Sigmoid colon (tissue), 6 donors: ENCODE measurements at regions not wholly inside any gene's neighbourhood (a gene's known extent, or its start where the extent isn't known, plus 50 kb on each side); places are given as distances from the start of the nearest gene placed in this dataset.

Experiments
- DNase-seq: peaks from one replicate; pipeline ENCODE4 v3.0.0-alpha.2; 2019
- H3K27ac ChIP-seq, 4 donors: fragments of 200-600 bp; sonication (generic); one replicate each; pipeline ENCODE4 v1.5.1; 2016 to 2019; ENCODE audit warnings: mild to moderate bottlenecking in 1 of 4
- H3K27me3 ChIP-seq, 3 donors: fragments of 200-600 bp; sonication (generic); one replicate each; pipeline ENCODE4 v1.5.1; 2019; ENCODE audit warnings: mild to moderate bottlenecking in 1 of 3
- H3K36me3 ChIP-seq, 4 donors: fragments of 200-600 bp; sonication (generic); one replicate each; pipeline ENCODE4 v1.5.1; 2016 to 2019
- H3K4me1 ChIP-seq, 4 donors: fragments of 200-600 bp; sonication (generic); one replicate each; pipeline ENCODE4 v1.5.1; 2017 to 2019
- H3K4me3 ChIP-seq, 4 donors: fragments of 200-600 bp; sonication (generic); one replicate each; pipeline ENCODE4 v1.5.1; 2017 to 2019; ENCODE audit warnings: mild to moderate bottlenecking in 2 of 4, moderate library complexity in 1 of 4
- H3K9me3 ChIP-seq, 4 donors: fragments of 200-600 bp in 3 of 4; sonication (generic) in 3 of 4; one replicate each; pipeline versions ENCODE4 v1.5.1 to v1.6.1; 2013 to 2019
- CTCF ChIP-seq, 4 experiments: fragments of 450-650 bp in 3 of 4; fragments of 200-600 bp in 1 of 4; IDR thresholded peaks; one replicate each; pipeline ENCODE4 v1.5.1; 2016 to 2019; ENCODE audit warnings: antibody characterized with exemption in 4 of 4, mild to moderate bottlenecking in 3 of 4, moderate library complexity in 2 of 4
- EP300 ChIP-seq, 4 donors: sonication (generic); formaldehyde crosslinking; IDR thresholded peaks; one replicate each; pipeline ENCODE4 v1.6.1; 2017; ENCODE audit warnings: antibody characterized with exemption in 4 of 4
- POLR2A ChIP-seq, 2 donors: fragments of 450-650 bp; IDR thresholded peaks; one replicate each; pipeline ENCODE4 v1.6.1; 2016; ENCODE audit warnings: antibody characterized with exemption in 2 of 2, mild to moderate bottlenecking in 2 of 2, moderate library complexity in 2 of 2
- POLR2AphosphoS5 ChIP-seq, 4 donors: sonication (generic); formaldehyde crosslinking; IDR thresholded peaks; one replicate each; pipeline ENCODE4 v1.6.1; 2017; ENCODE audit warnings: antibody characterized with exemption in 4 of 4
- WGBS, 2 donors: extraction: QIAGEN DNeasy Blood & Tissue Kit; methylation state at CpG; one replicate each; pipeline ENCODE4 v1.1.7; 2013; 5-methylcytosine and 5-hydroxymethylcytosine counted together
- intact Hi-C: fragments of 100-400 bp; cut with DNase I; formaldehyde crosslinking; loops from one replicate; pipeline ENCODE4 v1.15.1; 2023
- donor health status: healthy with polysubstance abuse.
- donor health status: healthy.

GRCh38 chr2:234166531-234166930 is 116.0 kb downstream of the SPP2 start:
- H3K27ac ChIP-seq = no peak overlapping the region
- no peaks in the 10 kb centered on the region for H3K9me3 ChIP-seq
- WGBS, 2 donors = 77 to 91% methylated on average over 3 of the region's 3 CpGs
- no peaks in the 10 kb centered on the region for H3K27me3 ChIP-seq
- H3K4me1 ChIP-seq = no peaks in the 10 kb centered on the region
- DNase-seq = no peak
- no peak overlapping the region for H3K4me3 ChIP-seq
- no peak for TF ChIP-seq POLR2A (IDR thresholded peaks at IDR 0.05)
- no peak for TF ChIP-seq EP300 (IDR thresholded peaks at IDR 0.05)
- no peak for TF ChIP-seq POLR2AphosphoS5 (IDR thresholded peaks at IDR 0.05)
- TF ChIP-seq CTCF (IDR thresholded peaks at IDR 0.05) = no peak
- intact Hi-C loops = no loop called here
- H3K36me3 ChIP-seq = no peaks in the 10 kb centered on the region

DNA sequence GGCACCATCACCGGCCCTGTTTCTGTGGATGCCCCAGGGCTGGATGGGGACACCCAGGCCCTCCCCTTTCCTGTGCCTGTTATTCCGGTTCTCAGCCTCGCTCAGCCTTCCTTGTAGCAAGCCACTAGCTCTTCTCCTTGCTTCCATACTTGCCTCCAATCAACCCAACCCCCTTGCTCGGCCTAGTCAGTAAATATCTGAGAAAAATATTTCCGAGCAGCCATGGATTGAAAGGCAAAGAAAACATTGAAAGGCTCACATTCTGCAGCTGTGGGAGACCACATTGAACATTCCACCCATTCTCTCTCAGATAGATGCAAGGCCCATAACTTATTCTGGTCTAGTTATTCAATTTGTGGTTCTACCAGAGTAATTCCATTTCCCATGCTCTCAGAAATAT is 114.9 kb downstream of the SPP2 start:
- intact Hi-C loops = no loop called here
- TF ChIP-seq CTCF (IDR thresholded peaks at IDR 0.05) (no peak), POLR2AphosphoS5 (IDR thresholded peaks at IDR 0.05) (no peak), EP300 (IDR thresholded peaks at IDR 0.05) (no peak), POLR2A (IDR thresholded peaks at IDR 0.05) (no peak)
- no peaks in the 10 kb centered on the region for H3K27me3 ChIP-seq
- H3K4me3 ChIP-seq = no peak overlapping the region
- no peak overlapping the region for H3K27ac ChIP-seq
- DNase-seq = no peak
- no peaks in the 10 kb centered on the region for H3K36me3 ChIP-seq
- 75 to 92% methylated on average over 5 of the region's 5 CpGs for WGBS, 2 donors
- no peaks in the 10 kb centered on the region for H3K9me3 ChIP-seq
- H3K4me1 ChIP-seq = no peaks in the 10 kb centered on the region

DNA sequence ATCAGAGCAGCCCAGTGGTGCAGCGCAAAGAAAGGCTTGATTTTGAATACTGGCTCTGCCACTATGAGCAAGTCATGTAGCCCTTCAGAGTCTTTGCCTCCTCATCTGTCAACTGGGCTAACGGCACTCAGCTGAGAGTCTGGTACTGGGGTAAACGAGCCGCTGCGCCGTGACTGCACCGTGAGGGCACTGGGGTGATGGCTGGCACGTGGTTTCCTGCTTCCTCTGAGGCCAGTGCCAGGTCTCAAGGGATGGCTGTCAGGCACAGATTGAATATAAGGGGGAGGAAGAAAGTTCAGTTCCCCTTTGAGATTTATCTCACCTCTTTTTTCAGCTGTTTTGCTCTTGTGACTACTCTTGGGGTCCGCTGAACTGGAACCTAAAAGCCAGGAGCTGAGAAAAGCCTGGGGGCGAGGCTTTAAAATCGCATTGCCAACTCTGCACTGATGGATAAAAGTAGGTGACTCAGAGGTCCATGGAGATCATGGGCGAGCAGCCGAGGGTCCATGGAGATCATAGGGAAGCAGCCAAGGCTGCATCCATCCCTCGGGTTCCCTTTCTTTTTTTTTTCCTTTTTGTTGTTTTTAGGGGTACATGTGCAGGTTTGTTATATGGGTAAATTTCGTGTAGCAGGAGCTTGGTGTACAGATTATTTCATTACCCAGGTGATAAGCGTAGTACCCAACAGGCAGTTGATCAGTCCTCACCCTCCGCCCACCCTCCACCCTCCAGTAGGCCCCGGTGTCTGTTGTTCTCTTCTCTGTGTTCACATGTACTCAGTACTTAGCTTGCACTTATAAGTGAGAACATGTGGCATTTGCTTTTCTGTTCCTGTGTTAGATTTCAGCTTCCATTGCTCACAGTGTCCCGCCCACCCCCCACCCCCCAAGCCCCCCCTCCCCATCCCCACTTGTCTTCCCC is 114.3 kb downstream of the SPP2 start:
- no peak for DNase-seq
- no peaks in the 10 kb centered on the region for H3K36me3 ChIP-seq
- H3K27me3 ChIP-seq = no peaks in the 10 kb centered on the region
- H3K4me1 ChIP-seq = no peaks in the 10 kb centered on the region
- 65 to 87% methylated on average over 19 of the region's 19 CpGs for WGBS, 2 donors
- no peak overlapping the region for H3K27ac ChIP-seq
- intact Hi-C loops = no loop called here
- no peaks in the 10 kb centered on the region for H3K9me3 ChIP-seq
- H3K4me3 ChIP-seq = no peak overlapping the region
- no peak for TF ChIP-seq CTCF (IDR thresholded peaks at IDR 0.05)
- no peak for TF ChIP-seq EP300 (IDR thresholded peaks at IDR 0.05)
- no peak for TF ChIP-seq POLR2A (IDR thresholded peaks at IDR 0.05)
- no peak for TF ChIP-seq POLR2AphosphoS5 (IDR thresholded peaks at IDR 0.05)

DNA sequence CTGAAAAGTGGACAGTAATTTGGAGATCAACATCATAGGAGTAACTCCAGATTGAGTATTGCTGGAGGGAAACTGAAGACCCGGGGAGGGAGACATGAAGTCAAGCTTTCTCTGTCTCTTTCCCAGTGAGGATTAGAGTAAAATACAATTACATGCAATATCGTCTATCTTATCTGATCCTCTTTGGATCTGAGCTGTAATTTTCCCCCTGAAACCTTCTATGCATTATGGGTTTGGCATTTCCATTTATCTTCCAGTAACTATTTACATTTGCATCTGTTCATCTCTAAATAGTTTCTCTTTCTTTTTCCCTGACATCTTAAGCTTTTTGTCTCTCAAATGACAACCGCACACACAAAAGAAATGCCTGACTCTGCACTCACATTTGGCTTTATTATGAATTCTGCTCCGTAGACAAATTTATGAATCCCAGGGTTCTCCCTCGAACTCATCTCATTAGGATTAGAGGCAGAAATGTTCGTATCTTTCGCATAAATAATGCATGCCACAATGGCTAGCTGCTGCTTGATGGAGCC is 113.1 kb downstream of the SPP2 start:
- WGBS, 2 donors = 79 to 87% methylated on average over 7 of the region's 7 CpGs
- no peak overlapping the region for H3K27ac ChIP-seq
- TF ChIP-seq POLR2A (IDR thresholded peaks at IDR 0.05) (no peak), POLR2AphosphoS5 (IDR thresholded peaks at IDR 0.05) (no peak), EP300 (IDR thresholded peaks at IDR 0.05) (no peak), CTCF (IDR thresholded peaks at IDR 0.05) (no peak)
- no peak for DNase-seq
- H3K27me3 ChIP-seq = no peaks in the 10 kb centered on the region
- intact Hi-C loops = no loop called here
- no peak overlapping the region for H3K4me3 ChIP-seq
- no peaks in the 10 kb centered on the region for H3K9me3 ChIP-seq
- H3K36me3 ChIP-seq = no peaks in the 10 kb centered on the region
- H3K4me1 ChIP-seq = no peaks in the 10 kb centered on the region
